GM19035 (cell line): ENCODE measurements at regions not wholly inside any gene's neighbourhood (a gene's known extent, or its start where the extent isn't known, plus 50 kb on each side); places are given as distances from the start of the nearest gene placed in this dataset.

Experiments used
- ATAC-seq: cut with Tn5 transposase; IDR thresholded peaks from one replicate; pipeline ENCODE4 v1.9.1; 2021; ENCODE audit not compliant: unreplicated experiment

- ATAC-seq, result no peak
Measured at GRCh38 chr13:78029901-78030300, 111.3 kb upstream of the EDNRB start.

DNA sequence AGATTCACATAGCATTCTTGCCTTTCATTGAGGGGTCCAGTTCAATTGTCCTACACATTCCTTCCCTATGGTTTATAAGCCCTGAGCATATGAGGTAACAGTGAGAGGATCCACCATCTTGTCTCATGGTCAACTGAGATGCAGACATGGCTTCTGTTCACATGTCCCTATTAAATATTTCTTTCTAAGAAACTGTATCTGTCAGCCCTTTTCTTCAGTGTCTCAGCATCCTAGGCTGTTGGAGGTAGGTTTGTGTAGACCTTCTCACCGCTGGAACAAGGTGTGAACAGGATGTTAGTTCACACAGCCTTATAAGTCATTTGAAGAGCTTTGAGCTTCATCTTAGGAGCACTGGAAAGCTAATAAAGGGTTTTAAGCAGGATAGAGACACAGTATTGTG, 110.3 kb upstream of the EDNRB start:
- no peak for ATAC-seq

- ATAC-seq, result no peak
Measured at GRCh38 chr13:78024996-78025395, 106.4 kb upstream of the EDNRB start.

- ATAC-seq, result peak; percentile 100
Measured at GRCh38 chr13:78022164-78022877, 103.7 kb upstream of the EDNRB start.

DNA sequence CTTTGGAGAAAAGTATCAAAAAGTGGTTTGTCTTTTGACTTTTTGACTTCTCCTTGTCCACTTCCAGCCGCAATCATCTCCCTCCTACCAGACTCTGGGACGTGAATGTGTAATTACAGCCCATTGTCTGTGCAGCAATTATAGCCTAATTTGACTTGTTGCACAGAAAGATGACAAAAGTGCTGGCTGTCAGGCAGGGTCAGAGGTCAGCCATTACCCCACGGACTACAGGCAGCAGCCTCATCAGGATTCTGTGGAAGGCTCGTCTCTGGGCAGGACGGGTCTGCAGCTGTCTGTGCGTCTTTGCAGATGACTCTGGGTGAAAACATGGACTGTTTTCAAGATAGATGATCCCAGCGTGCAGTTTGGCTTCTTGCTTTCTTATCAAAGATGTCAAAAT, 102.2 kb upstream of the EDNRB start:
- no peak for ATAC-seq

GRCh38 chr13:78015782-78016181, 97.2 kb upstream of the EDNRB start:
- no peak for ATAC-seq

DNA sequence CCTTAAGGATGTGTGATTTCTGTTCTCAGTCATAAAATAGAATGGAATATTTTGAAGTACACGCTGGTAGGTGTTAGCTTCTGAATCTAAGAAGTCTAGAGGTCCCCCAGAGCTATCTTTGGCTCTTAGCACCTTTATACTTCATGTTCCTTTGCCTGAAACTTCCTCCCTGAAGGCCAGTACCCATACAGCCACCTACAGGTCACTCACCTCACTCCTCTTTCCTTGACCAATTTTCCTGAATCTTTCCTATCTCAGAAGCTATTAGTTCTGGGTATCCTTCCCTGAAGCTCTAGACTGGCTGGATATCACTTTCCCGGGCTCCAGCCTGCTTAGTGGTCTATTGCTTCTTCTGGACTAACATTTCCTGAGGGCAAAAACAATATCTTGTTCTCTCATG, 93.4 kb upstream of the EDNRB start:
- ATAC-seq, result no peak

- no peak for ATAC-seq
Measured at GRCh38 chr13:78004821-78005220, 86.2 kb upstream of the EDNRB start.

- no peak for ATAC-seq
Measured at GRCh38 chr13:77999746-78000145, 81.1 kb upstream of the EDNRB start.

- ATAC-seq, result no peak
Measured at GRCh38 chr13:77994166-77994565, 75.5 kb upstream of the EDNRB start.

DNA sequence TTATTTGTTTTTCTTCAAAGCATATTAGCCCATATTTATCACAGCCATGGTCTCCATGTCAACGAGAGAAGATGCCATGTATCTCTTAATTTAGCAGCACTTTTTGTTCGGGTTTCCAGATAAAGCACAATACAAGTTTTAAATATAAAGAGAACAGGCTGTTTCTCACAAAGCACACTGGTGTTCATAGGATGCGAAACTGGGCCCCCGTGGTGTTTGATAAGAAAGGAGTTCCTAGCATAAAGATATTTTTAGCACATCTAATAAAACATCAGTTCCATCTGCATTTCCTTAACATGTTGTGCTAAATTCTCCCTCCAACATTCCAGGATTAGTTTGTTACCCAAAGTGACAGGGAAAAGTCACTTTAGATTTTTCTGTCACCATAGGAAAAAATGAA, 72.4 kb upstream of the EDNRB start:
- ATAC-seq, result no peak

DNA sequence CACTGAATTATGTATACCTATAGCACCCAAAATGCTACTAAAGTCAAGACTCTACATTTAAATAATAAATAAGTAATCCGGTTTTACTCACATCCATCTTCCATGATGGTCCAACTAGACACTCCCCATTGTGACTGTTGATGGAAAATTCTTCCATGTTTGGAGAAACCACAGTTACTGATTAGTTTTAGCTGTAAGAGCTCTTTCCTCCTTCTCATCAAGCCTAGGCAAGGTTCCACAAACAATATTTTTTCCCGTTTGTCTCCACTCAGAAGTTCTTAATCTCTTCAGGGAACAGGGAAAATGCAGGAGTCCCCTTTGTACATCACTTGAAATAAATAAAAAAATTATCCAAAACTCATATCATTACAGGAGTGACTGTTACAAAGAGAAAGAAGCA, 70.7 kb upstream of the EDNRB start:
- no peak for ATAC-seq

DNA sequence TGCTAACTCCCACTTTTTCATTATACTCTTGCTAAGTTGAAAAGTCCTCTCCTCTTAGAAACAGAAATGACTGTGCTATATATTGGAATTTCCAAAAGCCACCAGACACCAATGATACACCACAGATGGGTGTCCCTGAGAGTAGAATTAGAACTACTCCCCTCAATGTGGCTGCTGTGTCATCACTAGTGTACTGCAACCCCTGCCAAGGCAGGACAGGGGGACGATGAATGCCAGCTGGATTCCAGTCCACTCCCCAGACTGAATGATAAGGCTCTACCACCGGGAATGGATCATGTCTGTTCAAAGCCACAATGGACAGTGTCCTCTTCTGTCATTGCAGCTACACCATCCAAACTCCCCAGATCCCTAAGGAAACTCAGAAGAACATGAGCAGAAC, 69.7 kb upstream of the EDNRB start:
- no peak for ATAC-seq

- no peak for ATAC-seq
Measured at GRCh38 chr13:77986713-77987112, 68.1 kb upstream of the EDNRB start.

DNA sequence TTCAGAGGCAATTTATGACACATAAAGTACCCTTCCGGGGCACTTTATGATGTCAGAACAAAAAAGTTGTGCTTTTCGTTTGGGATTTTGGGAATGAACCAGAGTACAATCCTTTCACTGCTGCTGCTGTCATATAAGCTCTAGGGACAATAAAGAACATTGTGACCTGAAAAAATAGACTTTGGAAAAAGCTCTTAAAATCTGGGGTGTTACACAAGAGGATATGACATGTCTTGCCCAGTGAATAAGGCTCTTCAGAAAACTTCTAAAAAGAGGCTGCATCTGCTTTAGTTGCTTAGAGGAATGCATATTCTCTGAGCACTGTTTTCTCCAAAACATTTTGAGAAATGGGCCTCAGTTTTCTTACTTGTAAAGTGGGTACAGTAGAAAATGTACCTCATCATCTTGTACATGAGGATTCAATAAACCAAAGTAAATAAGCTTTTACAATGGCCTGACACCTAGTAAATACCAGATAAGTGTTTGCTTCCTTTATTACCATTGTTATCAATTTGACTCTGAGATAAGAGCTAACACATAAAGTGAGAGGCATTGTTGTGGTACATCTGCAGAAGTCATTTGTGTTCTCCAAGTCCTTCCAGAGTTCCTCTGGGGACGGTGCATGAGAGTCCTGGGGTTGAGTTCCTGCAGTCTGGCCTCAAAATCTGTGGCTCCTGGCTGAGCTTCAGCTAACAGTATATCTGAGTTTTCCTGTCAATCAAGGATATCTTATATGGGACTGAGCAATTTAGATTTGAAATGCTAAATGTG, 67.4 kb upstream of the EDNRB start:
- no peak for ATAC-seq

DNA sequence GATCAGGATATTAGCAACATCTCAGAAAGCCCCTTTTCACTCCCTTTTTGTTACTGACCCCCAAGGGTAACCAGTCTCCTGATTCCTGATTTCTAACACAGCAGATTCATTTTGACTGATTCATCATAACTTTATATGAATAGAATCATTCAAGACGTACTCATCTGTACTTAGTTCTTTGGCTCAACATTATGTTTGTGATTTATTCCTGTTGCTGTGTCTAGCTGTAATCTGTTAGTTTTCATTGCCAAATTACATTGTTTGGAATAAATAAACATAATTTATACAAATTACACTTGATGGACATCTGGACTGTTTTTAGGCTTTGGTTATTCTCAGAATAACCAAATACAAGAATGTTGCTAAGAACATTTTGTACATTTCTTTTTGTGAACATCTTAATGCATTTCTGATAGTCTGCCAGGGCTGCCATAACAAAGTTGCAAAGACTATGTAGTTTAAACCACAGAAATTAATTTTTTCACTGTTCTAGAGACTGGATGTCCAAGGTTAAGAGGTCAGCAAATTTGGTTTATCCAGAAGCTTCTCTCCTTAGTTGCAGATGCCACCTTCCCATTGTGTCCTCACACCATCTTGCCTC, 62.8 kb upstream of the EDNRB start:
- ATAC-seq, result no peak

GRCh38 chr13:77980592-77980991, 62.0 kb upstream of the EDNRB start:
- ATAC-seq, result no peak

DNA sequence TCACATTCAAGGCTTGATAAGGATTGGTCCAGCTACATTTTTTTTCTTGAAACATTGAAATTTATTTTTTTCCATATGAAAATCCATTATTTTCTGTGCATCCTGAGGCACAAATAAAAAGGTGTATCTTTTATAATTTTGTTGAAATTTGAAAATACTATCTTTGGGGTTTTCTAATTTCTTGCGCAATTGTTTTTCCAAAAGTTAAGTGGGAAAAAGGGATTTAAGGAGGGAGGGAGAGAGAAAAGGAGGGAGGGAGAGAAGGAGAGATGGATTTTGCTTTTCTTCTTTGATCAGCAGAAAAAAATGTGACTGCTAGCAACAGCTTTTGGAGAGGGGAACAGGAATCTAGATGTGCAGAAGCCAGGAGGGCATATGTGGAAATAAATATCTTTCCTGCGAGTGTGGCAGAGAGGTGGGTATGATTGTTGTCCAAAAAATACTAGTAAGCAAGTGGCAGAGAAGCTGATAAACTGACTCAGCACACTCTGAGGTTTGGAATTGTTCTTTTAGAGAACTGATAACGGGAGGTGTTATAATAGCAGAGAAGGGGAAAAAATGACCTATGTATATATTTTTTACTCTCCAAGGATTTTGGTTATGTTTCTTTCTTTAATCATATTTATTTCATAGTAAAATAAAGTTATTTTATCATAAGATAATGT, 61.2 kb upstream of the EDNRB start:
- no peak for ATAC-seq

DNA sequence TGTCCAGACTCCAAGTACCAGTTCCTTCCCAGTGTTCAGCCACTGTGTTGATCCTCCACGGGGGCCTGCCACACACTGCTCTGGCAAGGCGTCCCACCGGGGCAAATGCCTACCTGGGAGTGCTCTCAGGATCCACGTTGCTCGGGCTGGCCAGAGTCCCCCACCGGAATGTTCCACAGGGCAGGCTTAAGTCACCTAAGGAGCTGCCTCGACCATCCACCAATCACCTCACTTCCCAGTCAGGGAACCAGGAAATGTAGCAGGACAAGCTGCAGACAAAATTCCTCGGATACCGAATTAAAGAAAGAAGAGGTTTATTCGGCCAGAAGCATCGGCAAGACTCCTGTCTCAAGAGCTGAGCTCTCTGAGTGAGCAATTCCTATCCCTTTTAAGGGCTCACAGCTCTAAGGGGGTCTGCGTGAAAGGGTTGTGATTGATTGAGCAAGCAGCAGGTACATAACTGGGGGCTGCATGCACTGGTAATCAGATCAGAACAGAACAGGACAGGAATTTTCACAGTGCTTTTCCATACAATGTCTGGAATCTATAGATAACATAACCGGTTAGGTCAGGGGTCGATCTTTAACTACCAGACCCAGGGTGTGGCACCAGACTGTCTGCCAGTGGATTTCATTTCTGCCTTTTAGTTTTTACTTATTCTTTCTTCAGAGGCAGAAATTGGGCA, 56.9 kb upstream of the EDNRB start:
- no peak for ATAC-seq

DNA sequence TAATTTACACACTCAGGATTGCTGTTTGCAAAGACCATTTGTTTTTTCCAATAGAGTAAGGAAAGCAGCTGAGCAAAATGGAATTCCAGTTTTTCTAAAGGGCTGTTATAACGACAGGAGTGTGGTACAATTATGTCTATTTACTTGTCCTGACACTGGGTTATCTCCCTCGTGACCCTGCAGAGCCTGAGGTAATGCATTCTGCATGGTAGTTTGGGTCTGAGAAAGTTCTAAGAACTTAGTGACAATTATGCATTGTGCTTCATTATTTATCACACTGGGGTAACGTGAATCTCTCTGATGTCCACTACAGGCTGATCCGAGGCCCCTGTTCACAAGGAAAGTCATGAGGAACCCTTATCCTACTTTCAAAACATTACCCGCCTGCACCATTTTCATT, 50.7 kb upstream of the EDNRB start:
- ATAC-seq, result no peak
